HK-2 (cell line): ENCODE measurements at regions not wholly inside any gene's neighbourhood (a gene's known extent, or its start where the extent isn't known, plus 50 kb on each side); places are given as distances from the start of the nearest gene placed in this dataset.
"Not testable (repeated sequence)": the region's sequence is repeated elsewhere in the genome, so short reads cannot be mapped to it uniquely, and the experiment has no call there.

Experiments used
- DNase-seq: peaks from one replicate; pipeline ENCODE4 v3.0.0-alpha.2; 2018; ENCODE audit not compliant: unreplicated experiment

- DNase-seq, result not testable (repeated sequence)
These were observed 374.4 kb downstream of the CNTNAP3B start for GRCh38 chr9:41754822-41755221.

- DNase-seq, result not testable (repeated sequence)
These were observed 374.8 kb downstream of the CNTNAP3B start for GRCh38 chr9:41754403-41754802.

GRCh38 chr9:41741897-41742296 lies 387.3 kb downstream of the CNTNAP3B start:
- not testable (repeated sequence) for DNase-seq

GRCh38 chr9:41741173-41741572 lies 388.1 kb downstream of the CNTNAP3B start:
- not testable (repeated sequence) for DNase-seq

GRCh38 chr9:41738681-41739080 lies 390.5 kb downstream of the CNTNAP3B start:
- DNase-seq, result not testable (repeated sequence)

GRCh38 chr9:41699190-41699589 lies 430.0 kb downstream of the CNTNAP3B start:
- not testable (repeated sequence) for DNase-seq

GRCh38 chr9:41697080-41697479 lies 432.1 kb downstream of the CNTNAP3B start:
- not testable (repeated sequence) for DNase-seq

- not testable (repeated sequence) for DNase-seq
These were observed 449.9 kb downstream of the CNTNAP3B start for GRCh38 chr9:41679312-41679711.

- not testable (repeated sequence) for DNase-seq
These were observed 465.7 kb downstream of the CNTNAP3B start for GRCh38 chr9:41663497-41664036.

GRCh38 chr9:41658706-41659105 lies 469.6 kb upstream of the ZNG1F start:
- not testable (repeated sequence) for DNase-seq

- DNase-seq, result not testable (repeated sequence)
These were observed 469.0 kb upstream of the ZNG1F start for GRCh38 chr9:41658116-41658515.

GRCh38 chr9:41657141-41657540 lies 468.0 kb upstream of the ZNG1F start:
- DNase-seq, result not testable (repeated sequence)

GRCh38 chr9:41655071-41655554 lies 466.0 kb upstream of the ZNG1F start:
- DNase-seq, result not testable (repeated sequence)

- DNase-seq, result not testable (repeated sequence)
These were observed 465.2 kb upstream of the ZNG1F start for GRCh38 chr9:41654349-41654748.

GRCh38 chr9:41653560-41654340 lies 464.6 kb upstream of the ZNG1F start:
- DNase-seq, result not testable (repeated sequence)

- not testable (repeated sequence) for DNase-seq
These were observed 463.7 kb upstream of the ZNG1F start for GRCh38 chr9:41652800-41653199.

GRCh38 chr9:41652100-41652713 lies 463.1 kb upstream of the ZNG1F start:
- not testable (repeated sequence) for DNase-seq

- DNase-seq, result not testable (repeated sequence)
These were observed 461.0 kb upstream of the ZNG1F start for GRCh38 chr9:41650086-41650485.

- not testable (repeated sequence) for DNase-seq
These were observed 459.4 kb upstream of the ZNG1F start for GRCh38 chr9:41648564-41648963.

GRCh38 chr9:41646246-41646645 lies 457.1 kb upstream of the ZNG1F start:
- not testable (repeated sequence) for DNase-seq

GRCh38 chr9:41643571-41644279 lies 454.6 kb upstream of the ZNG1F start:
- DNase-seq, result not testable (repeated sequence)

- DNase-seq, result not testable (repeated sequence)
These were observed 444.6 kb upstream of the ZNG1F start for GRCh38 chr9:41633726-41634125.
